ENCODE measurements at regions not wholly inside any gene's neighbourhood (a gene's known extent, or its start where the extent isn't known, plus 50 kb on each side); places are given as distances from the start of the nearest gene placed in this dataset.

DNA sequence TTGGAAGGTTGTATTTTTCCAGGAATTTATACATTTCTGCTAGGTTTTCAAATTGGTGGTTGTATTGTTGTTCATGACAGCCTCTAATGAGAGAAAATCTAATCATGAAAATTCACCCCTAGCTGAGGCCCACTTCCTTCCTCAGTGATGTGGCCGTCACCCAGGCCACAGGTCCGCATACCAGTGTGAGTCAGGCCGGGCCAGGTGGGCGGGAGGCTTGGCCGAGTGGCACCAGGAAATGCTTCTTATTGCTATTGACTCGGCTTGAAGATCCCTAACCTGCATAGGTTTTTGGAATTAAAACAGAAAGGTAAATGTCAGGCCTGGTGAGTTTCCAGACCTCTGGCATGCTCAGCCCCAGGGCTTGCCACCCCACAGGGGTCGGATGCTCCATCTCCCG is 88.7 kb downstream of the SCGB2B2 start:
- Histone ChIP-seq H3K4me3 (ENCODE audit: low read length) (no peak overlapping the region), H3F3A (ENCODE audit: insufficient read depth, low read length) (no peaks in the 10 kb centered on the region), H3K27ac (ENCODE audit: low read length) (no peak overlapping the region), H2AFZ (ENCODE audit: low read length) (no peak overlapping the region), H4K20me1 (ENCODE audit: insufficient read depth, low read length) (no peaks in the 10 kb centered on the region), H3K79me2 (ENCODE audit: low read length) (no peaks in the 10 kb centered on the region), H3K9me3 (replicated peaks; ENCODE audit: insufficient read depth, low read length) (no peaks in the 10 kb centered on the region), H3K27me3 (replicated peaks; ENCODE audit: insufficient read depth, low read length) (no peaks in the 10 kb centered on the region), H3K9me2 (replicated peaks; ENCODE audit: insufficient read depth, low read length) (no peaks in the 10 kb centered on the region), H3K4me2 (ENCODE audit: low read depth, low read length) (no peak overlapping the region), H3K9ac (ENCODE audit: low read length) (no peak overlapping the region), H3K36me3 (replicated peaks; ENCODE audit: insufficient read depth, low read length) (no peaks in the 10 kb centered on the region), H3K4me1 (ENCODE audit: low read length) (no peaks in the 10 kb centered on the region)
- no peak for DNase-seq
- TF ChIP-seq EZH2 (optimal IDR thresholded peaks at IDR 0.05; ENCODE audit: low read depth, low read length) (no peak), EZH2phosphoT487 (IDR thresholded peaks at IDR 0.05; ENCODE audit: low read length) (no peak)
- TF ChIP-seq, protein P1, sequence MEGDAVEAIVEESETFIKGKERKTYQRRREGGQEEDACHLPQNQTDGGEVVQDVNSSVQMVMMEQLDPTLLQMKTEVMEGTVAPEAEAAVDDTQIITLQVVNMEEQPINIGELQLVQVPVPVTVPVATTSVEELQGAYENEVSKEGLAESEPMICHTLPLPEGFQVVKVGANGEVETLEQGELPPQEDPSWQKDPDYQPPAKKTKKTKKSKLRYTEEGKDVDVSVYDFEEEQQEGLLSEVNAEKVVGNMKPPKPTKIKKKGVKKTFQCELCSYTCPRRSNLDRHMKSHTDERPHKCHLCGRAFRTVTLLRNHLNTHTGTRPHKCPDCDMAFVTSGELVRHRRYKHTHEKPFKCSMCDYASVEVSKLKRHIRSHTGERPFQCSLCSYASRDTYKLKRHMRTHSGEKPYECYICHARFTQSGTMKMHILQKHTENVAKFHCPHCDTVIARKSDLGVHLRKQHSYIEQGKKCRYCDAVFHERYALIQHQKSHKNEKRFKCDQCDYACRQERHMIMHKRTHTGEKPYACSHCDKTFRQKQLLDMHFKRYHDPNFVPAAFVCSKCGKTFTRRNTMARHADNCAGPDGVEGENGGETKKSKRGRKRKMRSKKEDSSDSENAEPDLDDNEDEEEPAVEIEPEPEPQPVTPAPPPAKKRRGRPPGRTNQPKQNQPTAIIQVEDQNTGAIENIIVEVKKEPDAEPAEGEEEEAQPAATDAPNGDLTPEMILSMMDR (IDR thresholded peaks at IDR 0.05; ENCODE audit: low read length) = no peak

DNA sequence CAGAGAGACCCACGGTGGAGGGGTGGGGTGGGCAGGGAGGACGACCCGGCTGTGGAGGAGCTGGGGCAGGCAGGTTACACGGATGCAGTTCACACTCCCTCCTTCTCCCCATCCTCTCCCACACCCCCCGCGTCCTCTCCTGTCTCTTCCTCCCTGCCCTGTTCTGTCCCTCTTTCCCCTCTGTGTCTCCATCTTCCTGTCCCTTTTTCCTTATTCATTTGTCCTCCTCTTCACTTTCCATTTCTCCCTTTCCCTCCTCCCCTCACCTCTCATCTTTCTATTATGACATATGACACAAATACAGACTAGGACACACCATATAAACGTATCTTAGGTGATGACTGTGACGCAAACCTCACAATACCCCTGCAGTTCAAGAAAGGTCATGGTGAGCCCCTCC is 96.6 kb downstream of the SCGB2B2 start:
- no peak for TF ChIP-seq EZH2 (optimal IDR thresholded peaks at IDR 0.05; ENCODE audit: low read depth, low read length)
- TF ChIP-seq, protein P1 (IDR thresholded peaks at IDR 0.05; ENCODE audit: low read length) = no peak
- no peak for TF ChIP-seq EZH2phosphoT487 (IDR thresholded peaks at IDR 0.05; ENCODE audit: low read length)
- no peak overlapping the region for H3K4me3 ChIP-seq (ENCODE audit: low read length)
- H3K27me3 ChIP-seq (replicated peaks; ENCODE audit: insufficient read depth, low read length) = no peaks in the 10 kb centered on the region
- H3K27ac ChIP-seq (ENCODE audit: low read length) = no peak overlapping the region
- no peaks in the 10 kb centered on the region for H3K36me3 ChIP-seq (replicated peaks; ENCODE audit: insufficient read depth, low read length)
- no peaks in the 10 kb centered on the region for H3K9me2 ChIP-seq (replicated peaks; ENCODE audit: insufficient read depth, low read length)
- no peaks in the 10 kb centered on the region for H3K4me1 ChIP-seq (ENCODE audit: low read length)
- no peak overlapping the region for H2AFZ ChIP-seq (ENCODE audit: low read length)
- no peaks in the 10 kb centered on the region for H3F3A ChIP-seq (ENCODE audit: insufficient read depth, low read length)
- DNase-seq = no peak
- no peaks in the 10 kb centered on the region for H3K9me3 ChIP-seq (replicated peaks; ENCODE audit: insufficient read depth, low read length)
- no peak overlapping the region for H3K9ac ChIP-seq (ENCODE audit: low read length)
- H3K79me2 ChIP-seq (ENCODE audit: low read length) = no peaks in the 10 kb centered on the region
- H4K20me1 ChIP-seq (ENCODE audit: insufficient read depth, low read length) = no peaks in the 10 kb centered on the region
- no peak overlapping the region for H3K4me2 ChIP-seq (ENCODE audit: low read depth, low read length)

DNA sequence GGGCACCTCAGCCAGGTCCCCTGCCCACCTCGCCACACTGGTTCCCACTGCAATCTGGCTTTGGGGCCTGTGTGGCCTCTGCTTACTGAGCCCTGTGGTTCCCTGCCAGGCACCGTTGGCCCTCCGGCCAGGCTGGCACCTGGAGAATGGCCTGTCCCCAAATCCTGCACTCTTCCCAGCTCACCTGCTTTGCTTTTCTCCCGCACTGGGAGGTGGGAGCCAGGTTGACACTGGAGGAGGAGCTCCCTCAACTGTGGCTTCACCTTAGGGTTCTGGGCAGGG is 97.0 kb downstream of the SCGB2B2 start:
- no peaks in the 10 kb centered on the region for H4K20me1 ChIP-seq (ENCODE audit: insufficient read depth, low read length)
- H2AFZ ChIP-seq (ENCODE audit: low read length) = no peak overlapping the region
- H3K9me2 ChIP-seq (replicated peaks; ENCODE audit: insufficient read depth, low read length) = no peaks in the 10 kb centered on the region
- TF ChIP-seq EZH2 (optimal IDR thresholded peaks at IDR 0.05; ENCODE audit: low read depth, low read length) (no peak), EZH2phosphoT487 (IDR thresholded peaks at IDR 0.05; ENCODE audit: low read length) (no peak)
- TF ChIP-seq, protein P1 (IDR thresholded peaks at IDR 0.05; ENCODE audit: low read length) = no peak
- H3K27me3 ChIP-seq (replicated peaks; ENCODE audit: insufficient read depth, low read length) = no peaks in the 10 kb centered on the region
- H3K4me1 ChIP-seq (ENCODE audit: low read length) = no peaks in the 10 kb centered on the region
- H3K9me3 ChIP-seq (replicated peaks; ENCODE audit: insufficient read depth, low read length) = no peaks in the 10 kb centered on the region
- no peaks in the 10 kb centered on the region for H3F3A ChIP-seq (ENCODE audit: insufficient read depth, low read length)
- DNase-seq = no peak
- no peak overlapping the region for H3K27ac ChIP-seq (ENCODE audit: low read length)
- no peak overlapping the region for H3K4me2 ChIP-seq (ENCODE audit: low read depth, low read length)
- H3K36me3 ChIP-seq (replicated peaks; ENCODE audit: insufficient read depth, low read length) = no peaks in the 10 kb centered on the region
- H3K4me3 ChIP-seq (ENCODE audit: low read length) = no peak overlapping the region
- no peak overlapping the region for H3K9ac ChIP-seq (ENCODE audit: low read length)
- H3K79me2 ChIP-seq (ENCODE audit: low read length) = no peaks in the 10 kb centered on the region
